Suprapubic skin (tissue), 4 donors: ENCODE measurements at regions not wholly inside any gene's neighbourhood (a gene's known extent, or its start where the extent isn't known, plus 50 kb on each side); places are given as distances from the start of the nearest gene placed in this dataset.

Experiments
- DNase-seq, 2 donors: peaks; one replicate each; pipeline ENCODE4 v3.0.0-alpha.2; 2019; ENCODE audit warnings: low spot score in 2 of 2
- H3K27ac ChIP-seq: fragments of 200-600 bp; sonication (generic); one replicate; pipeline ENCODE4 v1.5.1; 2019
- H3K27me3 ChIP-seq: fragments of 200-600 bp; sonication (generic); one replicate; pipeline ENCODE4 v1.5.1; 2019
- H3K36me3 ChIP-seq: fragments of 200-600 bp; sonication (generic); one replicate; pipeline ENCODE4 v1.5.1; 2019
- H3K4me1 ChIP-seq: fragments of 200-600 bp; sonication (generic); one replicate; pipeline ENCODE4 v1.5.1; 2019
- H3K4me3 ChIP-seq: fragments of 200-600 bp; sonication (generic); one replicate; pipeline ENCODE4 v1.5.1; 2019; ENCODE audit warnings: mild to moderate bottlenecking
- H3K9me3 ChIP-seq: fragments of 200-600 bp; sonication (generic); one replicate; pipeline ENCODE4 v1.5.1; 2019
- CTCF ChIP-seq, 2 donors: fragments of 200-600 bp in 1 of 2; fragments of 450-650 bp in 1 of 2; sonication (generic) in 1 of 2; IDR thresholded peaks; one replicate each; pipeline ENCODE4 v1.5.1; 2016 to 2019; ENCODE audit warnings: antibody characterized with exemption in 2 of 2, mild to moderate bottlenecking in 1 of 2, moderate library complexity in 1 of 2
- EP300 ChIP-seq: sonication (generic); formaldehyde crosslinking; IDR thresholded peaks from one replicate; pipeline ENCODE4 v1.6.1; 2017; ENCODE audit warnings: antibody characterized with exemption
- POLR2A ChIP-seq, 2 donors: fragments of 450-650 bp; IDR thresholded peaks; one replicate each; pipeline ENCODE4 v1.6.1; 2017; ENCODE audit warnings: antibody characterized with exemption in 2 of 2, mild to moderate bottlenecking in 2 of 2, moderate library complexity in 2 of 2
- POLR2AphosphoS5 ChIP-seq, 3 donors: sonication (generic); formaldehyde crosslinking; IDR thresholded peaks; one replicate each; pipeline ENCODE4 v1.6.1; 2017; ENCODE audit warnings: antibody characterized with exemption in 3 of 3
- WGBS: methylation state at CpG from one replicate; pipeline ENCODE4 v1.1.5; 2018; 5-methylcytosine and 5-hydroxymethylcytosine counted together

- WGBS: 68% methylated on average over 2 of the region's 2 CpGs
- Histone ChIP-seq H3K27ac (no peak overlapping the region), H3K4me3 (no peak overlapping the region), H3K36me3 (no peaks in the 10 kb centered on the region), H3K27me3 (no peaks in the 10 kb centered on the region), H3K9me3 (no peaks in the 10 kb centered on the region), H3K4me1 (no peaks in the 10 kb centered on the region)
- DNase-seq: no peak
- TF ChIP-seq CTCF (IDR thresholded peaks at IDR 0.05) (no peak), EP300 (no peak), POLR2A (IDR thresholded peaks at IDR 0.05) (no peak)
Observed at GRCh38 chr5:160976181-160976580, 124.2 kb upstream of the ATP10B start.

GRCh38 chr5:160970605-160971191 lies 118.7 kb upstream of the ATP10B start:
- WGBS: 69% methylated on average over 1 of the region's 1 CpG
- DNase-seq: no peak

GRCh38 chr5:160969645-160970044 lies 117.6 kb upstream of the ATP10B start:
- H3K4me3 ChIP-seq: no peak overlapping the region
- H3K27me3 ChIP-seq: no peaks in the 10 kb centered on the region
- H3K9me3 ChIP-seq: no peaks in the 10 kb centered on the region
- no peaks in the 10 kb centered on the region for H3K4me1 ChIP-seq
- no peaks in the 10 kb centered on the region for H3K36me3 ChIP-seq
- DNase-seq: no peak
- H3K27ac ChIP-seq: no peak overlapping the region
- no peak for TF ChIP-seq POLR2AphosphoS5 (IDR thresholded peaks at IDR 0.05)
- TF ChIP-seq CTCF (IDR thresholded peaks at IDR 0.05): no peak

More at GRCh38 chr5:160970605-160971191, 118.7 kb upstream of the ATP10B start:
- Histone ChIP-seq H3K4me3 (no peak overlapping the region), H3K27me3 (no peaks in the 10 kb centered on the region), H3K9me3 (no peaks in the 10 kb centered on the region), H3K27ac (no peak overlapping the region), H3K36me3 (no peaks in the 10 kb centered on the region), H3K4me1 (no peaks in the 10 kb centered on the region)
- no peak for TF ChIP-seq POLR2AphosphoS5 (IDR thresholded peaks at IDR 0.05)
- peak in 1 of 2 donors; percentile 28 for TF ChIP-seq CTCF (IDR thresholded peaks at IDR 0.05)
- TF ChIP-seq POLR2A (IDR thresholded peaks at IDR 0.05): no peak
- no peak for TF ChIP-seq EP300

GRCh38 chr5:160968480-160968879 lies 116.5 kb upstream of the ATP10B start:
- Histone ChIP-seq H3K4me3 (no peak overlapping the region), H3K36me3 (no peaks in the 10 kb centered on the region), H3K27me3 (no peaks in the 10 kb centered on the region), H3K4me1 (no peaks in the 10 kb centered on the region), H3K27ac (no peak overlapping the region), H3K9me3 (no peaks in the 10 kb centered on the region)
- no peak for DNase-seq
- TF ChIP-seq POLR2AphosphoS5 (IDR thresholded peaks at IDR 0.05) (no peak), CTCF (IDR thresholded peaks at IDR 0.05) (no peak), EP300 (no peak), POLR2A (IDR thresholded peaks at IDR 0.05) (no peak)
- 36% methylated on average over 6 of the region's 6 CpGs for WGBS

GRCh38 chr5:160966921-160967320 lies 114.9 kb upstream of the ATP10B start:
- Histone ChIP-seq H3K36me3 (no peaks in the 10 kb centered on the region), H3K4me1 (no peaks in the 10 kb centered on the region), H3K27ac (no peak overlapping the region), H3K4me3 (no peak overlapping the region), H3K9me3 (no peaks in the 10 kb centered on the region), H3K27me3 (no peaks in the 10 kb centered on the region)
- TF ChIP-seq CTCF (IDR thresholded peaks at IDR 0.05): no peak
- no peak for TF ChIP-seq POLR2A (IDR thresholded peaks at IDR 0.05)
- no peak for TF ChIP-seq EP300
- TF ChIP-seq POLR2AphosphoS5 (IDR thresholded peaks at IDR 0.05): no peak
- DNase-seq: no peak
- 74% methylated on average over 2 of the region's 2 CpGs for WGBS
